MM.1S (cell line): ENCODE measurements at regions not wholly inside any gene's neighbourhood (a gene's known extent, or its start where the extent isn't known, plus 50 kb on each side); places are given as distances from the start of the nearest gene placed in this dataset.

Source experiments
- EZH2 ChIP-seq: fragments of 300-600 bp; sonication (generic); optimal IDR thresholded peaks from 2 replicates; pipeline ENCODE3; 2017; ENCODE audit warnings: low read depth, mild to moderate bottlenecking, antibody characterized with exemption, low read length, mixed read lengths
- TF ChIP-seq, protein P1 (sequence below): fragments of 300-600 bp; sonication (generic); IDR thresholded peaks from 2 replicates; pipeline ENCODE4 v1.5.1; 2016; ENCODE audit warnings: antibody characterized with exemption, low read length, mixed read lengths

- TF ChIP-seq, protein P1, sequence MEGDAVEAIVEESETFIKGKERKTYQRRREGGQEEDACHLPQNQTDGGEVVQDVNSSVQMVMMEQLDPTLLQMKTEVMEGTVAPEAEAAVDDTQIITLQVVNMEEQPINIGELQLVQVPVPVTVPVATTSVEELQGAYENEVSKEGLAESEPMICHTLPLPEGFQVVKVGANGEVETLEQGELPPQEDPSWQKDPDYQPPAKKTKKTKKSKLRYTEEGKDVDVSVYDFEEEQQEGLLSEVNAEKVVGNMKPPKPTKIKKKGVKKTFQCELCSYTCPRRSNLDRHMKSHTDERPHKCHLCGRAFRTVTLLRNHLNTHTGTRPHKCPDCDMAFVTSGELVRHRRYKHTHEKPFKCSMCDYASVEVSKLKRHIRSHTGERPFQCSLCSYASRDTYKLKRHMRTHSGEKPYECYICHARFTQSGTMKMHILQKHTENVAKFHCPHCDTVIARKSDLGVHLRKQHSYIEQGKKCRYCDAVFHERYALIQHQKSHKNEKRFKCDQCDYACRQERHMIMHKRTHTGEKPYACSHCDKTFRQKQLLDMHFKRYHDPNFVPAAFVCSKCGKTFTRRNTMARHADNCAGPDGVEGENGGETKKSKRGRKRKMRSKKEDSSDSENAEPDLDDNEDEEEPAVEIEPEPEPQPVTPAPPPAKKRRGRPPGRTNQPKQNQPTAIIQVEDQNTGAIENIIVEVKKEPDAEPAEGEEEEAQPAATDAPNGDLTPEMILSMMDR: no peak
- TF ChIP-seq EZH2: no peak
These were observed 305.0 kb upstream of the CCNH start for GRCh38 chr5:87717761-87718160.
